A549 (cell line): ENCODE measurements at regions not wholly inside any gene's neighbourhood (a gene's known extent, or its start where the extent isn't known, plus 50 kb on each side); places are given as distances from the start of the nearest gene placed in this dataset.

ENCODE experiments used
- ATAC-seq, 2 experiments: fragments of 200-7000 bp in 1 of 2; fragments of >200 bp in 1 of 2; cut with Nextera tagmentation in 1 of 2; cut with Tn5 transposase in 1 of 2; 3 replicates each; pipeline versions ENCODE4 v1.8.0 to v1.9.1; 2018 to 2020; ENCODE audit warnings: mild to moderate bottlenecking in 1 of 2, moderate library complexity in 1 of 2
- CTCF ChIA-PET: fragments of 300-600 bp; sonication (Branson Sonifier 250); formaldehyde crosslinking; extraction: SDS; loops from one replicate; lab custom pipeline; 2021; ENCODE audit warnings: antibody characterized with exemption, inconsistent platforms; lab: Yijun Ruan, JAX
- POLR2A ChIA-PET: fragments of 350-600 bp; formaldehyde crosslinking; extraction: SDS; loops from one replicate; lab custom pipeline; 2021; ENCODE audit warnings: antibody characterized with exemption, inconsistent platforms; lab: Yijun Ruan, JAX
- DNase-seq, 2 experiments: peaks; one replicate each; pipeline versions ENCODE4 v3.0.0 to v3.0.0-alpha.2; 2011 to 2016; ENCODE audit warnings: low read depth in 1 of 2, low spot score in 1 of 2
- FAIRE-seq: peaks from 2 replicates; lab custom pipeline; 2011; peaks lifted over from hg19 to GRCh38; lab: Jason Lieb, UNC
- H3K27ac ChIP-seq, 2 experiments: fragments of >200 bp; sonication (Bioruptor Twin); formaldehyde crosslinking; 3 replicates each; pipeline ENCODE4 v1.5.1; 2016 to 2017
- H3K4me1 ChIP-seq: fragments of >200 bp; sonication (Bioruptor Twin); formaldehyde crosslinking; 3 replicates; pipeline ENCODE4 v1.6.1; 2016
- H3K4me2 ChIP-seq: fragments of >200 bp; sonication (Bioruptor Twin); formaldehyde crosslinking; 3 replicates; pipeline ENCODE4 v1.6.1; 2016
- H3K4me3 ChIP-seq: fragments of >200 bp; sonication (Bioruptor Twin); formaldehyde crosslinking; 3 replicates; pipeline ENCODE4 v1.5.1; 2016
- H3K9me3 ChIP-seq: fragments of >200 bp; sonication (Bioruptor Twin); formaldehyde crosslinking; 3 replicates; pipeline ENCODE4 v1.6.1; 2016
- CBX2 ChIP-seq: fragments of 200-600 bp; sonication (generic); IDR thresholded peaks from 2 replicates; pipeline ENCODE4 v1.6.1; 2016; ENCODE audit warnings: low read depth, mild to moderate bottlenecking, borderline replicate concordance
- CHD2 ChIP-seq: fragments of 150-350 bp; IDR thresholded peaks from 2 replicates; pipeline ENCODE4 v1.6.1; 2014; ENCODE audit warnings: low read length; ENCODE audit not compliant: partially characterized antibody
- ESRRA ChIP-seq: fragments of 150-350 bp; IDR thresholded peaks from 2 replicates; pipeline ENCODE4 v1.6.1; 2014; ENCODE audit warnings: mild to moderate bottlenecking, low read length, borderline replicate concordance
- HEYL ChIP-seq: fragments of 250-450 bp; sonication (Bioruptor Pico); IDR thresholded peaks from 2 replicates; pipeline ENCODE4 v1.8.0; 2021; ENCODE audit warnings: mild to moderate bottlenecking, moderate library complexity
- HMGXB4 ChIP-seq: fragments of 250-450 bp; sonication (Bioruptor Pico); IDR thresholded peaks from 2 replicates; pipeline ENCODE4 v1.5.0; 2021; ENCODE audit warnings: mild to moderate bottlenecking, moderate library complexity, borderline replicate concordance
- HOXB13 ChIP-seq: fragments of 250-450 bp; sonication (Bioruptor Pico); IDR thresholded peaks from 2 replicates; pipeline ENCODE4 v1.5.0; 2020; ENCODE audit warnings: low read depth, mild to moderate bottlenecking, moderate library complexity
- MAZ ChIP-seq: fragments of 150-350 bp; IDR thresholded peaks from 2 replicates; pipeline ENCODE4 v1.6.1; 2014; ENCODE audit warnings: antibody characterized with exemption, low read depth, low read length, borderline replicate concordance
- NR3C1 ChIP-seq: fragments of >200 bp; sonication (Bioruptor Twin); formaldehyde crosslinking; IDR thresholded peaks from 3 replicates; pipeline ENCODE4 v1.6.1; 2017
- RAD21 ChIP-seq, 2 experiments: fragments of >200 bp in 1 of 2; sonication (Bioruptor Twin) in 1 of 2; formaldehyde crosslinking in 1 of 2; IDR thresholded peaks in 1 of 2; conservative IDR thresholded peaks in 1 of 2; 2 replicates in 1 of 2; 3 replicates in 1 of 2; pipeline ENCODE4 v1.6.1; 2012 to 2018; ENCODE audit warnings: inconsistent platforms in 1 of 2
- RCOR1 ChIP-seq: fragments of 150-350 bp; IDR thresholded peaks from 2 replicates; pipeline ENCODE4 v1.6.1; 2014; ENCODE audit warnings: antibody characterized with exemption, low read length, low read depth
- SMC3 ChIP-seq: fragments of >200 bp; sonication (Bioruptor Twin); formaldehyde crosslinking; IDR thresholded peaks from 3 replicates; pipeline ENCODE4 v1.6.1; 2018; ENCODE audit warnings: inconsistent platforms
- SREBF2 ChIP-seq: fragments of 450-650 bp; IDR thresholded peaks from 2 replicates; pipeline ENCODE4 v1.6.1; 2014; ENCODE audit warnings: mild to moderate bottlenecking, moderate library complexity
- TFCP2L1 ChIP-seq: fragments of 250-450 bp; sonication (Bioruptor Pico); IDR thresholded peaks from 2 replicates; pipeline ENCODE4 v1.5.0; 2021; ENCODE audit warnings: mild to moderate bottlenecking
- TP53 ChIP-seq: fragments of 250-450 bp; sonication (Bioruptor Pico); IDR thresholded peaks from 2 replicates; pipeline ENCODE4 v1.5.0; 2021; ENCODE audit warnings: mild to moderate bottlenecking, moderate library complexity
- ZC3H11A ChIP-seq: fragments of 450-650 bp; IDR thresholded peaks from 2 replicates; pipeline ENCODE4 v1.6.1; 2014; ENCODE audit warnings: antibody characterized with exemption, mild to moderate bottlenecking
- ZNF302 ChIP-seq: fragments of 250-450 bp; sonication (Bioruptor Pico); IDR thresholded peaks from 2 replicates; pipeline ENCODE4 v1.9.0; 2021; ENCODE audit warnings: inconsistent platforms, mild to moderate bottlenecking, moderate library complexity
- ZSCAN20 ChIP-seq: fragments of 250-450 bp; sonication (Bioruptor Pico); IDR thresholded peaks from 2 replicates; pipeline ENCODE4 v1.8.0; 2022; ENCODE audit warnings: mild to moderate bottlenecking, moderate library complexity
- WGBS: methylation state at CpG from one replicate; pipeline ENCODE4 v1.1.6; 2017; ENCODE audit errors: missing lambda C conversion rate; 5-methylcytosine and 5-hydroxymethylcytosine counted together
- TF ChIP-seq, protein P1 (sequence below): fragments of >200 bp; sonication (Bioruptor Twin); formaldehyde crosslinking; IDR thresholded peaks from 3 replicates; pipeline ENCODE4 v1.5.1; 2016

DNA sequence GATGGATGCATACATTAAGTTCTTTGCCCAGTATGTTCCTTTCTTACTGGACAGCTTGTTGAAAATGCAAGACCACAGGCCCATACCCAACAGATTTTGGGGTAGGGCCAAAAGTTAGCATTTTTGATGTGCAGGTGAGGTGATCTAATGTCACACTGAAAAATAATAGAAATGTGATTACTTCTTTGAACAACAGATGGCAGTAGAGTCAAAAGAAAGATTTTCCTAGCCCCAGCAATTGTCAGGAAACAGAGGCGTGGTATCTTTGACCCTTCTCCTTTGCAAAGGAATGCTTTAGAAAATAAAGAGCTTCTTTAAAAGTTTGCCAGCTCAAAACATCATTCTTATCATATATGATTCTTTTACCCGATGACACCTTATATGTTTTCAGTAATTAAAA, 343.6 kb upstream of the SYT4 start:
- TF ChIP-seq RAD21 (conservative IDR thresholded peaks at IDR 0.05 in 1 of 2, IDR thresholded peaks at IDR 0.05 in 1 of 2) (peak; percentile 59 to 62; a peak in 4 of 5 replicates), ZC3H11A (no peak), SMC3 (peak; percentile 40; the same call in 1 of the 3 replicates)
- TF ChIP-seq, protein P1, sequence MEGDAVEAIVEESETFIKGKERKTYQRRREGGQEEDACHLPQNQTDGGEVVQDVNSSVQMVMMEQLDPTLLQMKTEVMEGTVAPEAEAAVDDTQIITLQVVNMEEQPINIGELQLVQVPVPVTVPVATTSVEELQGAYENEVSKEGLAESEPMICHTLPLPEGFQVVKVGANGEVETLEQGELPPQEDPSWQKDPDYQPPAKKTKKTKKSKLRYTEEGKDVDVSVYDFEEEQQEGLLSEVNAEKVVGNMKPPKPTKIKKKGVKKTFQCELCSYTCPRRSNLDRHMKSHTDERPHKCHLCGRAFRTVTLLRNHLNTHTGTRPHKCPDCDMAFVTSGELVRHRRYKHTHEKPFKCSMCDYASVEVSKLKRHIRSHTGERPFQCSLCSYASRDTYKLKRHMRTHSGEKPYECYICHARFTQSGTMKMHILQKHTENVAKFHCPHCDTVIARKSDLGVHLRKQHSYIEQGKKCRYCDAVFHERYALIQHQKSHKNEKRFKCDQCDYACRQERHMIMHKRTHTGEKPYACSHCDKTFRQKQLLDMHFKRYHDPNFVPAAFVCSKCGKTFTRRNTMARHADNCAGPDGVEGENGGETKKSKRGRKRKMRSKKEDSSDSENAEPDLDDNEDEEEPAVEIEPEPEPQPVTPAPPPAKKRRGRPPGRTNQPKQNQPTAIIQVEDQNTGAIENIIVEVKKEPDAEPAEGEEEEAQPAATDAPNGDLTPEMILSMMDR, result peak; percentile 47
- ATAC-seq, result peak in 1 of 2 experiments; percentile 61; a peak in 2 of 6 replicates
- POLR2A ChIA-PET, result no interaction called here

GRCh38 chr18:43622024-43622423, 344.7 kb upstream of the SYT4 start:
- 30% methylated on average over 3 of the region's 3 CpGs for WGBS
- no peak overlapping the region for H3K4me3 ChIP-seq
- ChIA-PET CTCF (interaction anchor here (1.1 to 1.8 kb wide), 2 partner anchors 10 kb away, joined by 3 read pairs; no protein-coding TSS in a partner anchor), POLR2A (no interaction called here)
- no peak overlapping the region for H3K27ac ChIP-seq
- no peaks in the 10 kb centered on the region for H3K9me3 ChIP-seq
- FAIRE-seq (no peak), ATAC-seq (no peak), DNase-seq (no peak)
- H3K4me1 ChIP-seq, result no peaks in the 10 kb centered on the region
- no peak overlapping the region for H3K4me2 ChIP-seq
- TF ChIP-seq CHD2 (no peak), TP53 (no peak), ZNF302 (no peak), ESRRA (no peak), HMGXB4 (no peak), SREBF2 (no peak), NR3C1 (no peak), HOXB13 (no peak), CBX2 (no peak), HEYL (CRISPR knock-in tag) (no peak), RCOR1 (no peak)

More for the DNA sequence above, 343.6 kb upstream of the SYT4 start:
- H3K4me2 ChIP-seq, result no peak overlapping the region
- H3K4me1 ChIP-seq, result no peaks in the 10 kb centered on the region
- CTCF ChIA-PET, result interaction anchor here (0.7 to 1.8 kb wide), 3 partner anchors 11 to 1592 kb away, joined by 3 read pairs; no protein-coding TSS in a partner anchor
- no peak overlapping the region for H3K27ac ChIP-seq
- FAIRE-seq (no peak), DNase-seq (peak; percentile 8 to 16)
- WGBS, result 5% methylated on average over 2 of the region's 2 CpGs
- no peaks in the 10 kb centered on the region for H3K9me3 ChIP-seq
- no peak overlapping the region for H3K4me3 ChIP-seq

GRCh38 chr18:43625582-43625981, 348.3 kb upstream of the SYT4 start:
- no peak overlapping the region for H3K4me2 ChIP-seq
- H3K4me1 ChIP-seq, result no peaks in the 10 kb centered on the region
- POLR2A ChIA-PET, result no interaction called here
- no peak overlapping the region for H3K4me3 ChIP-seq
- H3K9me3 ChIP-seq, result no peaks in the 10 kb centered on the region
- no peak overlapping the region for H3K27ac ChIP-seq
- 0% methylated on average over 1 of the region's 1 CpG for WGBS
- DNase-seq, result no peak
- no peak for TF ChIP-seq ZSCAN20 (CRISPR knock-in tag)
- TF ChIP-seq TFCP2L1 (CRISPR knock-in tag), result no peak
- TF ChIP-seq HMGXB4, result no peak
- TF ChIP-seq MAZ, result no peak
- TF ChIP-seq, all 56 proteins: peak for 0
- FAIRE-seq (no peak), ATAC-seq (no peak)
- CTCF ChIA-PET, result no interaction called here
